ENCODE measurements at regions not wholly inside any gene's neighbourhood (a gene's known extent, or its start where the extent isn't known, plus 50 kb on each side); places are given as distances from the start of the nearest gene placed in this dataset.

DNA sequence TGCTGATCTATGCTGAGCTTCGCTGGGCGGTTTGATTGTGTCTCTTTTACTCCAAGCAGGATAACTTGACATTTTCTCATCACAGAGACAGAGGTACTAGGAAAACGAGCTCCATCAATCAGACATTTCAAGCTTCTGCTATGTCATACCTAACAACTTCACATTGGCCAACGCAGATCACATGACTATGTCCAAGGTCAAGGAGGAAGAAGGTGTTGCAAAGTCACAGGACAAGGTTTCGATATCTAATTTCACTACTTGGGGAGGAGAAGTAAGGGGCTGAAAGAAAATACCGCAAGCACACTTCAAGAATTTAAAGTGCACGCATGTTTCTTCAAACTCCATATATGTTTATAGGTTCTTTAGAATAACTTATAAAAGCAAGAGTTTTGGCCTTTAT, 425.8 kb downstream of the CHL1 start:
- no peak overlapping the region for H3K14ac ChIP-seq (ENCODE audit: insufficient read length)
- H3K4ac ChIP-seq (replicated peaks; ENCODE audit: insufficient read length, low read depth, low read length): no peak overlapping the region
- WGBS, 2 experiments (ENCODE audit: extremely low coverage in 1 of 2, insufficient coverage in 1 of 2, insufficient read length in 1 of 2, insufficient replicate concordance in 2 of 2, low coverage in 1 of 2, low lambda C conversion rate in 2 of 2, missing lambda C conversion rate in 1 of 2): 96% methylated on average over 7 of the region's 7 CpGs; no CpG with 5 or more reads in 1 of the 2 experiments
- H2BK15ac ChIP-seq (ENCODE audit: low read length): no peak overlapping the region
- H2BK20ac ChIP-seq (ENCODE audit: low read length): no peak overlapping the region
- no peak overlapping the region for H2AK5ac ChIP-seq (ENCODE audit: low read depth, low read length)
- no peak overlapping the region for H4K5ac ChIP-seq (ENCODE audit: insufficient read length, low read depth, low read length)
- no peak overlapping the region for H3K9ac ChIP-seq (replicated peaks in 1 of 4; ENCODE audit: extremely low read depth in 1 of 4, low read depth in 3 of 4, low read length in 3 of 4)
- no peak overlapping the region for H3K23ac ChIP-seq (ENCODE audit: insufficient read length)
- H3K4me2 ChIP-seq (ENCODE audit: insufficient read depth in 1 of 2, low read depth in 2 of 2, low read length in 2 of 2): no peak overlapping the region
- no peak overlapping the region for H3K56ac ChIP-seq (replicated peaks; ENCODE audit: insufficient read length, low read depth, low read length)
- H4K20me1 ChIP-seq (replicated peaks in 1 of 2; ENCODE audit: control insufficient read depth in 1 of 2, insufficient read depth in 2 of 2, low read length in 2 of 2): no peaks in the 10 kb centered on the region
- no peak overlapping the region for H2BK5ac ChIP-seq (ENCODE audit: low read depth, low read length)
- H3K36me3 ChIP-seq (ENCODE audit: control insufficient read depth in 2 of 4, insufficient read depth in 4 of 4, low read length in 3 of 4): no peaks in the 10 kb centered on the region
- H3K27ac ChIP-seq (ENCODE audit: low read depth, low read length): no peak overlapping the region
- H3K9me3 ChIP-seq (ENCODE audit: insufficient read depth in 2 of 2, low read depth in 1 of 2, low read length in 1 of 2): no peaks in the 10 kb centered on the region
- no peaks in the 10 kb centered on the region; the same call in 1 of the 2 replicates for H3K23me2 ChIP-seq (ENCODE audit: low read depth, low read length)
- CTCF ChIA-PET (ENCODE audit: partially characterized antibody): interaction anchor here (0.7 to 1.2 kb wide), 3 partner anchors 9 to 208 kb away, joined by 3 to 6 read pairs (median 4); no protein-coding TSS in a partner anchor
- H3K18ac ChIP-seq (ENCODE audit: extremely low read depth, low read length): no peak overlapping the region
- no peak overlapping the region for H3K4me3 ChIP-seq (ENCODE audit: extremely low read depth in 1 of 4, insufficient read depth in 2 of 4, low read depth in 3 of 4, low read length in 4 of 4)
- H3K4me1 ChIP-seq (replicated peaks in 1 of 4; ENCODE audit: control insufficient read depth in 3 of 4, insufficient read depth in 4 of 4, low read length in 3 of 4): no peaks in the 10 kb centered on the region
- no peaks in the 10 kb centered on the region for H3K79me2 ChIP-seq (ENCODE audit: control insufficient read depth in 1 of 2, insufficient read depth in 2 of 2, low read length in 2 of 2)
- DNase-seq (ENCODE audit: low read depth in 1 of 2, low spot score in 2 of 2) (no peak), FAIRE-seq (no peak)
- H2BK120ac ChIP-seq (replicated peaks; ENCODE audit: low read depth, low read length): no peak overlapping the region
- H4K91ac ChIP-seq (replicated peaks; ENCODE audit: insufficient read length, low read length): no peak overlapping the region
- no peak overlapping the region; the same call in 1 of the 2 replicates for H2AFZ ChIP-seq (ENCODE audit: low read length)
- H3K27me3 ChIP-seq (replicated peaks in 1 of 4; ENCODE audit: control insufficient read depth in 3 of 4, extremely low read depth in 1 of 4, insufficient read depth in 3 of 4, low read length in 3 of 4): no peaks in the 10 kb centered on the region
- POLR2A ChIA-PET (ENCODE audit: partially characterized antibody): no interaction called here
- no peak overlapping the region for H2BK12ac ChIP-seq (ENCODE audit: low read depth, low read length)
- H3K79me1 ChIP-seq (ENCODE audit: low read depth, low read length): no peaks in the 10 kb centered on the region
- H4K8ac ChIP-seq (ENCODE audit: extremely low read depth, insufficient read depth, low read length): no peak overlapping the region
- TF ChIP-seq CTBP2 (IDR thresholded peaks at IDR 0.05; ENCODE audit: borderline replicate concordance, insufficient read depth, insufficient read length, low read length): no peak
- TF ChIP-seq SRF (IDR thresholded peaks at IDR 0.05; ENCODE audit: low read depth, low read length): no peak
- TF ChIP-seq TBP (IDR thresholded peaks at IDR 0.05; ENCODE audit: low read depth, low read length): no peak
- TF ChIP-seq BACH1 (IDR thresholded peaks at IDR 0.05; ENCODE audit: low read length): no peak
- TF ChIP-seq BCL11A (IDR thresholded peaks at IDR 0.05; ENCODE audit: low read depth in 2 of 2, low read length in 2 of 2): no peak
- TF ChIP-seq, protein P1, sequence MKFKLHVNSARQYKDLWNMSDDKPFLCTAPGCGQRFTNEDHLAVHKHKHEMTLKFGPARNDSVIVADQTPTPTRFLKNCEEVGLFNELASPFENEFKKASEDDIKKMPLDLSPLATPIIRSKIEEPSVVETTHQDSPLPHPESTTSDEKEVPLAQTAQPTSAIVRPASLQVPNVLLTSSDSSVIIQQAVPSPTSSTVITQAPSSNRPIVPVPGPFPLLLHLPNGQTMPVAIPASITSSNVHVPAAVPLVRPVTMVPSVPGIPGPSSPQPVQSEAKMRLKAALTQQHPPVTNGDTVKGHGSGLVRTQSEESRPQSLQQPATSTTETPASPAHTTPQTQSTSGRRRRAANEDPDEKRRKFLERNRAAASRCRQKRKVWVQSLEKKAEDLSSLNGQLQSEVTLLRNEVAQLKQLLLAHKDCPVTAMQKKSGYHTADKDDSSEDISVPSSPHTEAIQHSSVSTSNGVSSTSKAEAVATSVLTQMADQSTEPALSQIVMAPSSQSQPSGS (IDR thresholded peaks at IDR 0.05; ENCODE audit: low read length): no peak
- no peak for TF ChIP-seq TEAD4 (IDR thresholded peaks at IDR 0.05; ENCODE audit: low read depth, low read length)
- TF ChIP-seq, protein P2, sequence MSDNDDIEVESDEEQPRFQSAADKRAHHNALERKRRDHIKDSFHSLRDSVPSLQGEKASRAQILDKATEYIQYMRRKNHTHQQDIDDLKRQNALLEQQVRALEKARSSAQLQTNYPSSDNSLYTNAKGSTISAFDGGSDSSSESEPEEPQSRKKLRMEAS (IDR thresholded peaks at IDR 0.05): no peak
- no peak for TF ChIP-seq CREB1 (IDR thresholded peaks at IDR 0.05)
- TF ChIP-seq CHD2 (IDR thresholded peaks at IDR 0.05; ENCODE audit: low read length): no peak
- no peak for TF ChIP-seq POU5F1 (IDR thresholded peaks at IDR 0.05; ENCODE audit: low read depth, low read length)
- no peak for TF ChIP-seq BRCA1 (IDR thresholded peaks at IDR 0.05; ENCODE audit: low read depth, low read length)
- no peak for TF ChIP-seq RXRA (IDR thresholded peaks at IDR 0.05; ENCODE audit: insufficient read depth, low read depth, low read length)
- no peak for TF ChIP-seq KDM4A (IDR thresholded peaks at IDR 0.05; ENCODE audit: low read depth, low read length, severe bottlenecking)

Measured in H1 (cell line).